Activated B cell treated with CpG ODN at 0.5 μM for 24 hours (primary cell): ENCODE measurements at regions not wholly inside any gene's neighbourhood (a gene's known extent, or its start where the extent isn't known, plus 50 kb on each side); places are given as distances from the start of the nearest gene placed in this dataset.

ENCODE experiments used
- ATAC-seq: fragments of 200-7000 bp; cut with Tn5 transposase; one replicate; pipeline ENCODE4 v1.10.0; 2021; ENCODE audit warnings: low read depth, mild to moderate bottlenecking, moderate library complexity
- CTCF ChIA-PET: fragments of 350-600 bp; sonication (Branson Sonifier 250); formaldehyde crosslinking; loops from one replicate; lab custom pipeline; 2021; ENCODE audit warnings: antibody characterized with exemption; lab: Charles Lee
- POLR2A ChIA-PET: fragments of 350-600 bp; sonication (Branson Sonifier 250); formaldehyde crosslinking; loops from one replicate; lab custom pipeline; 2021; ENCODE audit warnings: antibody characterized with exemption; lab: Charles Lee
- DNase-seq: peaks from one replicate; pipeline ENCODE4 v3.0.0; 2022
- H3K27ac Mint-ChIP-seq: one replicate; pipeline ENCODE4 v1.8.0; 2020; ENCODE audit warnings: mixed read lengths
- H3K27me3 Mint-ChIP-seq: one replicate; pipeline ENCODE4 v1.8.0; 2021; ENCODE audit warnings: mixed read lengths
- H3K36me3 Mint-ChIP-seq: one replicate; pipeline ENCODE4 v1.8.0; 2021; ENCODE audit warnings: low read depth, mixed read lengths
- H3K4me1 Mint-ChIP-seq: one replicate; pipeline ENCODE4 v1.8.0; 2021; ENCODE audit warnings: mixed read lengths
- H3K4me3 Mint-ChIP-seq: one replicate; pipeline ENCODE4 v1.8.0; 2020; ENCODE audit warnings: mild to moderate bottlenecking, mixed read lengths
- H3K9me3 Mint-ChIP-seq: one replicate; pipeline ENCODE4 v1.8.0; 2020; ENCODE audit warnings: mixed read lengths
- intact Hi-C: fragments of 100-400 bp; cut with micrococcal nuclease; formaldehyde crosslinking; loops from one replicate; pipeline ENCODE4 v1.15.1; 2024
- TF ChIP-seq, protein P1 (sequence below): fragments of 200-600 bp; IDR thresholded peaks from one replicate; pipeline ENCODE4 v1.8.0; 2022; ENCODE audit warnings: antibody characterized with exemption, mild to moderate bottlenecking

DNA sequence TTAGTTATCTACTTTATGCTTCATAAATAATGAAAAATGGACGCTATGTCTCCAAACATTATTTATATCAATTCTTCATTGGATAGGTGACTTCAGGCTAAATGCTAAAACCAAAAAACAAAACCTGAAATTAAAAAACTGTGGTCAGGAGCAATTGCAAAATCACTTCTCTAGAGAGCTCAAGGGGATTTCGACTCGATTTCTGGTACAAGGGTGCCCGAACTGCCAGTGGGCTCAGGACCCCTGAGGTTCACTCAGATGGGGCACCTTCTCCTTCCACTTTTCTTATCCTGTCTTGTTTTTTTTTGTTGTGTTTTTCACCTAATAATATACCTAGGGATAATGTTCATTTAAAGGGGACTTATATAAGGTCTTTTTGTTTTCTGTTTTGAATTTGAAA lies 65.8 kb upstream of the CELF4 start:
- ATAC-seq (no peak), DNase-seq (no peak)
- no peaks in the 10 kb centered on the region for H3K4me1 Mint-ChIP-seq
- intact Hi-C loops: no loop called here
- no peaks in the 10 kb centered on the region for H3K36me3 Mint-ChIP-seq
- no peak overlapping the region for H3K27ac Mint-ChIP-seq
- TF ChIP-seq, protein P1, sequence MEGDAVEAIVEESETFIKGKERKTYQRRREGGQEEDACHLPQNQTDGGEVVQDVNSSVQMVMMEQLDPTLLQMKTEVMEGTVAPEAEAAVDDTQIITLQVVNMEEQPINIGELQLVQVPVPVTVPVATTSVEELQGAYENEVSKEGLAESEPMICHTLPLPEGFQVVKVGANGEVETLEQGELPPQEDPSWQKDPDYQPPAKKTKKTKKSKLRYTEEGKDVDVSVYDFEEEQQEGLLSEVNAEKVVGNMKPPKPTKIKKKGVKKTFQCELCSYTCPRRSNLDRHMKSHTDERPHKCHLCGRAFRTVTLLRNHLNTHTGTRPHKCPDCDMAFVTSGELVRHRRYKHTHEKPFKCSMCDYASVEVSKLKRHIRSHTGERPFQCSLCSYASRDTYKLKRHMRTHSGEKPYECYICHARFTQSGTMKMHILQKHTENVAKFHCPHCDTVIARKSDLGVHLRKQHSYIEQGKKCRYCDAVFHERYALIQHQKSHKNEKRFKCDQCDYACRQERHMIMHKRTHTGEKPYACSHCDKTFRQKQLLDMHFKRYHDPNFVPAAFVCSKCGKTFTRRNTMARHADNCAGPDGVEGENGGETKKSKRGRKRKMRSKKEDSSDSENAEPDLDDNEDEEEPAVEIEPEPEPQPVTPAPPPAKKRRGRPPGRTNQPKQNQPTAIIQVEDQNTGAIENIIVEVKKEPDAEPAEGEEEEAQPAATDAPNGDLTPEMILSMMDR: no peak
- no peaks in the 10 kb centered on the region for H3K27me3 Mint-ChIP-seq
- H3K4me3 Mint-ChIP-seq: no peak overlapping the region
- CTCF ChIA-PET: no interaction called here
- H3K9me3 Mint-ChIP-seq: peaks cover 3% of the 10 kb centered on the region
- POLR2A ChIA-PET: no interaction called here

DNA sequence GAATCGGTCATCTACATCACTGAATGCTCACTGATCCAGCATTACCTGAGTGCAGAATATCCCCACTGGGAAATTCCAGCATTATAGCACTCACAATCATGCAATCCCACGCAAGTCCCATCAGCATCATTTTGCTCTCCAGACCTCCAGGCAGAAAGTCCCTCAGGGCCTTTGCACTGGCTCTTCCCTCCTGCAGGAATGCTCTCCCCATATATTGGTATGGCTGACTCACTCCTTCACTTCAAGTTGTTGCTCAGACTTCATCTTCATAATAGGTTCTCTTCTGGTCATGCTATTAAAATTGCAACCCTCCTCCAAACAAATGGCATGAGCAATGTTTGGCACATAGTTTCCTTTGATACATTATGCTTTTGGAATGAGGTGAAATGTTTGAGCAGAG lies 64.7 kb upstream of the CELF4 start:
- H3K4me1 Mint-ChIP-seq: no peaks in the 10 kb centered on the region
- intact Hi-C loops: no loop called here
- no peak overlapping the region for H3K4me3 Mint-ChIP-seq
- no peaks in the 10 kb centered on the region for H3K36me3 Mint-ChIP-seq
- H3K27me3 Mint-ChIP-seq: no peaks in the 10 kb centered on the region
- no peak overlapping the region for H3K27ac Mint-ChIP-seq
- H3K9me3 Mint-ChIP-seq: peaks cover 3% of the 10 kb centered on the region
- TF ChIP-seq, protein P1: no peak
- ATAC-seq (no peak), DNase-seq (no peak)
- ChIA-PET POLR2A (no interaction called here), CTCF (no interaction called here)

DNA sequence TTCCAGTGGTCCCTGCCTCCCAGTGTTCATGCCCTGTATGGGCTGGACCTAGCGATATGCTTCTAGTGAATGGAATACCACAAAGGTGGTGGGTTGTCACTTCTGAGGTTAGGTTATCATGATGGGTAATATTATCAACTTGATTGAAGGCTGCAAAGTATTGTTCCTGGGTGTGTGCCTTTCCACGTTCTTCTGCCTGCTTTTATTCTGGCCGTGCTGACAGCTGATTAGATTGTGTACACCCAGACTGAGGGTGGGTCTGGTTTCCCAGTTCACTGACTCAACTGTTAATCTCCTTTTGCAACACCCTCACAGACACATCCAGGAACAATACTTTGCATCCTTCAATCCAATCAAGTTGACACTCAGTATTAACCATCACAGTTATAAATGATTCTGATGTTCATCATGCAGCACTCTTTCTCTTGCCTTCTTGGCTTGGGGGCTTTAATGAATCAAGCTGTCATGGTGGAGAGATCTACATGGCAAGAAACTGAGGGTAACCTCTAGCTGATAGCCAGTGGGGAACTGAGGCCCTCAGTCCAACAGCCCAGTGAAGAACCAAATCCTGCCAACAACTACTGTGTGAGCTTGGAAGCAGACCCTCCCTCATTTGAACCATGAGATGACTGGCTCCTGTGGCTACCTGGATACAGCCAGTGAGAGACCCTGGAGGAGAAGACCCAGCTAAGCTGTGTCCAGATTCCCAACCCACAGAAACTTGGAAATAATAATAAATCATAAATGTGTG lies 63.0 kb upstream of the CELF4 start:
- Mint-ChIP-seq H3K27ac (no peak overlapping the region), H3K27me3 (no peaks in the 10 kb centered on the region), H3K4me1 (no peaks in the 10 kb centered on the region), H3K9me3 (peaks cover 3% of the 10 kb centered on the region), H3K36me3 (no peaks in the 10 kb centered on the region), H3K4me3 (no peak overlapping the region)
- DNase-seq: no peak
- ChIA-PET POLR2A (no interaction called here), CTCF (no interaction called here)
- TF ChIP-seq, protein P1: no peak
- intact Hi-C loops: no loop called here
- ATAC-seq: no peak

DNA sequence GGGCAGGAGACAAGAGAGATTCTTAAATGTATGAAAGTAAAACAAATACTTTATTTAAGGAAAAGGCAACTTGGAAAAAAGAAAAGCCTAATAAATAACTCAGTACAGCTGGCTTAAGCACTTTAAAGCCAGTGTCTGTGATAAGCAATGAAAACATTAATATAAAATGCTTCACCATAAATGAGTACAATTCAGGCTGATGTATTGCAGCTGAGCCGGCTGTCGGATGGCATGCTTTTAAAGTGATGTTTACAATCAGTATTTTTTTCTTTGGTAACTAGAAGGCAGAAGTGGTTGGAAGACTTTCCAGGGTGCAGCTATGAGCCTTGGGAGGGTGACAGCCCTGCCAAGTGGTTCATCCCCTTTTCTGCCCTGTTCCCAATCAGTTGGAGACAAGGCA lies 58.7 kb upstream of the CELF4 start:
- Mint-ChIP-seq H3K4me3 (no peak overlapping the region), H3K27me3 (no peaks in the 10 kb centered on the region)
- intact Hi-C loops: no loop called here

DNA sequence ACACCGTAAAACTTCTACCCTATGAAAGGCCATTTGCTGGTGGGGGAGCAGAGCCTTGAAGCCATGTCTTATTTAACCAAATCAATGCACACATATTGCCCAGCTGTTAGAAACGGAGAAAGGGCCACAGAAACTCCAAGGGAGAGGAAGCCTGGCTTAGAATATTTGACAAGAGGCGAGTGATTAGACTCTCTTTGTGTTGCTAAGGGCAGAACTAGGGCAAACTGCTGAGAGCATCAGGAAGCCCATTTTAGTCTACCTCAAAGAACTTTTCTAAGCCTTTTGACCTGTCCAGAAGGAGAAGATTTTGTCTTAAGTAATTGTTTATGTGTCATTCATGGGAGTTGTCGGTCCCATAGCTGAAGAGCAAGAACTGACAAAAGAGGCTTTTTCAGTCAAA lies 54.4 kb upstream of the CELF4 start:
- POLR2A ChIA-PET: no interaction called here
- CTCF ChIA-PET: no interaction called here
- Mint-ChIP-seq H3K9me3 (no peaks in the 10 kb centered on the region), H3K27me3 (no peaks in the 10 kb centered on the region), H3K36me3 (no peaks in the 10 kb centered on the region), H3K4me1 (no peaks in the 10 kb centered on the region), H3K27ac (no peak overlapping the region), H3K4me3 (no peak overlapping the region)
- DNase-seq (no peak), ATAC-seq (no peak)
- TF ChIP-seq, protein P1: no peak
- intact Hi-C loops: no loop called here

More for the DNA sequence above, 58.7 kb upstream of the CELF4 start:
- H3K4me1 Mint-ChIP-seq: no peaks in the 10 kb centered on the region
- POLR2A ChIA-PET: no interaction called here
- ATAC-seq: no peak
- H3K36me3 Mint-ChIP-seq: no peaks in the 10 kb centered on the region
- no peak overlapping the region for H3K27ac Mint-ChIP-seq
- CTCF ChIA-PET: no interaction called here
- no peak for DNase-seq
- no peaks in the 10 kb centered on the region for H3K9me3 Mint-ChIP-seq
- TF ChIP-seq, protein P1: no peak
